HepG2 (cell line): ENCODE measurements at regions not wholly inside any gene's neighbourhood (a gene's known extent, or its start where the extent isn't known, plus 50 kb on each side); places are given as distances from the start of the nearest gene placed in this dataset.

Experiments
- ATAC-seq: fragments of 200-7000 bp; cut with Tn5 transposase; 3 replicates; pipeline ENCODE4 v1.9.1; 2020; ENCODE audit warnings: mild to moderate bottlenecking, moderate library complexity
- BruUV-seq: library from RNA; stranded (reverse); fragments of 400-500 nt; replicated peaks from 2 replicates; lab custom pipeline; 2021; lab: Mats Ljungman, UMichigan
- CTCF ChIA-PET: fragments of 300-600 bp; formaldehyde crosslinking; extraction: SDS; loops from one replicate; lab custom pipeline; 2021; ENCODE audit warnings: low total read pairs, inconsistent platforms, low intra/inter-chr PET ratio; lab: Yijun Ruan, JAX
- POLR2A ChIA-PET: fragments of 350-600 bp; sonication (Branson Sonifier 250); formaldehyde crosslinking; loops from one replicate; lab custom pipeline; 2020; ENCODE audit warnings: antibody characterized with exemption, inconsistent platforms; lab: Yijun Ruan, JAX
- DNase-seq: peaks from one replicate; pipeline ENCODE4 v3.0.0-alpha.2; 2015; ENCODE audit warnings: low spot score
- FAIRE-seq: peaks from 3 replicates; lab custom pipeline; 2011; peaks lifted over from hg19 to GRCh38; lab: Jason Lieb, UNC
- H2AFZ ChIP-seq: one replicate; pipeline ENCODE4 v1.6.1; 2011; ENCODE audit warnings: low read length, inconsistent platforms
- H3K27ac ChIP-seq: fragments of 300-600 bp; 3 replicates; pipeline ENCODE4 v1.8.0; 2011; ENCODE audit warnings: mixed run types, mild to moderate bottlenecking, mixed read lengths, low read length, inconsistent platforms; ENCODE audit not compliant: insufficient read depth; ENCODE audit errors: extremely low read length
- H3K27me3 ChIP-seq, 2 experiments: fragments of 200-600 bp in 1 of 2; 2 replicates in 1 of 2; 3 replicates in 1 of 2; pipeline versions ENCODE4 v1.6.0 to v1.8.0; 2011; ENCODE audit warnings: low read length in 2 of 2, mild to moderate bottlenecking in 2 of 2, moderate library complexity in 2 of 2, inconsistent platforms in 1 of 2; ENCODE audit not compliant: insufficient read depth in 2 of 2, control insufficient read depth in 1 of 2
- H3K36me3 ChIP-seq, 2 experiments: fragments of 200-600 bp in 1 of 2; replicated peaks in 1 of 2; 2 replicates in 1 of 2; 3 replicates in 1 of 2; pipeline versions ENCODE4 v1.5.1 to v1.8.0; 2011; ENCODE audit warnings: low read length in 2 of 2, inconsistent platforms in 1 of 2; ENCODE audit not compliant: insufficient read depth in 2 of 2, control insufficient read depth in 1 of 2
- H3K4me1 ChIP-seq: 2 replicates; pipeline ENCODE4 v1.5.1; 2012; ENCODE audit warnings: low read length, inconsistent platforms; ENCODE audit not compliant: insufficient read depth
- H3K4me2 ChIP-seq: 2 replicates; pipeline ENCODE4 v1.6.0; 2011; ENCODE audit warnings: low read depth, low read length, inconsistent platforms
- H3K4me3 ChIP-seq, 3 experiments: fragments of 200-600 bp in 1 of 3; sonication (generic), shearing (Covaris generic) in 1 of 3; replicated peaks in 1 of 3; 2 replicates each; pipeline ENCODE4 v1.5.1; 2011 to 2016; ENCODE audit warnings: low read length in 3 of 3, inconsistent platforms in 2 of 3, low read depth in 2 of 3, mild to moderate bottlenecking in 2 of 3, control low read depth in 1 of 3, mixed read lengths in 1 of 3; ENCODE audit not compliant: insufficient read depth in 1 of 3
- H3K79me2 ChIP-seq: one replicate; pipeline ENCODE4 v1.6.1; 2011; ENCODE audit warnings: low read length, inconsistent platforms; ENCODE audit not compliant: insufficient read depth
- H3K9ac ChIP-seq: 2 replicates; pipeline ENCODE4 v1.6.0; 2011; ENCODE audit warnings: mild to moderate bottlenecking, low read depth, low read length, inconsistent platforms; ENCODE audit not compliant: insufficient read depth
- H3K9me3 ChIP-seq: 2 replicates; pipeline ENCODE4 v1.5.1; 2012; ENCODE audit warnings: mild to moderate bottlenecking, low read length
- H4K20me1 ChIP-seq: 2 replicates; pipeline ENCODE4 v1.6.0; 2011; ENCODE audit warnings: inconsistent platforms, mild to moderate bottlenecking, low read length, moderate library complexity; ENCODE audit not compliant: insufficient read depth
- ADNP ChIP-seq: sonication (generic); formaldehyde crosslinking; IDR thresholded peaks from 2 replicates; pipeline ENCODE4 v1.4.0; 2020; ENCODE audit warnings: missing genetic modification reagents
- CHD2 ChIP-seq: IDR thresholded peaks from 2 replicates; pipeline ENCODE4 v1.6.1; 2011; ENCODE audit warnings: low read depth, low read length, improper control_type of control experiment
- ERF ChIP-seq: IDR thresholded peaks from 2 replicates; pipeline ENCODE4 v1.6.1; 2018; ENCODE audit warnings: missing biosample characterization, missing genetic modification reagents
- FOXK1 ChIP-seq: sonication (generic); formaldehyde crosslinking; IDR thresholded peaks from 2 replicates; pipeline ENCODE4 v1.4.0; 2020; ENCODE audit warnings: low read depth, missing genetic modification reagents, borderline replicate concordance
- KDM6A ChIP-seq: IDR thresholded peaks from 2 replicates; pipeline ENCODE4 v1.6.1; 2016; ENCODE audit warnings: low read depth
- KLF6 ChIP-seq: IDR thresholded peaks from 2 replicates; pipeline ENCODE4 v1.8.0; 2016; ENCODE audit warnings: missing biosample characterization, missing genetic modification reagents
- MED1 ChIP-seq: sonication (generic); formaldehyde crosslinking; IDR thresholded peaks from 2 replicates; pipeline ENCODE4 v1.4.0; 2020; ENCODE audit warnings: missing genetic modification reagents
- RCOR2 ChIP-seq: IDR thresholded peaks from 2 replicates; pipeline ENCODE4 v1.6.1; 2016; ENCODE audit warnings: missing biosample characterization, missing genetic modification reagents
- SYNCRIP ChIP-seq: fragments of 200-400 bp; formaldehyde crosslinking; IDR thresholded peaks from 2 replicates; pipeline ENCODE4 v1.6.1; 2018; ENCODE audit warnings: mild to moderate bottlenecking, low read depth, low read length; ENCODE audit not compliant: insufficient read depth
- TAF1 ChIP-seq: sonication (generic); formaldehyde crosslinking; IDR thresholded peaks from 2 replicates; pipeline ENCODE4 v1.4.0; 2020; ENCODE audit warnings: missing genetic modification reagents
- TOE1 ChIP-seq: sonication (generic); formaldehyde crosslinking; IDR thresholded peaks from 2 replicates; pipeline ENCODE4 v1.4.0; 2020; ENCODE audit warnings: mild to moderate bottlenecking, missing genetic modification reagents
- ZNF333 ChIP-seq: sonication (generic); formaldehyde crosslinking; IDR thresholded peaks from 2 replicates; pipeline ENCODE4 v1.4.0; 2020; ENCODE audit warnings: mild to moderate bottlenecking, missing genetic modification reagents, borderline replicate concordance
- ZNF543 ChIP-seq: sonication (generic); formaldehyde crosslinking; IDR thresholded peaks from 2 replicates; pipeline ENCODE4 v1.4.0; 2020; ENCODE audit warnings: mild to moderate bottlenecking, missing genetic modification reagents
- WGBS: methylation state at CpG from one replicate; pipeline ENCODE4 v1.1.6; 2017; ENCODE audit warnings: low lambda C conversion rate; 5-methylcytosine and 5-hydroxymethylcytosine counted together
- in situ Hi-C: cut with HindIII; loops from 2 replicates; pipeline ENCODE4 v1.10.0; 2017; ENCODE audit warnings: low pct_unique_long_range_greater_than_20kb; ENCODE audit not compliant: extremely low pct_ligation_motif_present
- intact Hi-C: fragments of 100-400 bp; cut with micrococcal nuclease; formaldehyde crosslinking; loops from one replicate; pipeline ENCODE4 v1.10.0; 2022; ENCODE audit not compliant: unreplicated experiment
- TF ChIP-seq, protein P1 (sequence below): sonication (generic); formaldehyde crosslinking; IDR thresholded peaks from 2 replicates; pipeline ENCODE4 v1.4.0; 2020; ENCODE audit warnings: mild to moderate bottlenecking, missing genetic modification reagents, borderline replicate concordance
- TF ChIP-seq, protein P2 (sequence below): sonication (generic); formaldehyde crosslinking; IDR thresholded peaks from 2 replicates; pipeline ENCODE4 v1.8.1; 2023; ENCODE audit warnings: mild to moderate bottlenecking, missing genetic modification reagents
- TF ChIP-seq, protein P3 (sequence below): sonication (generic); formaldehyde crosslinking; IDR thresholded peaks from 2 replicates; pipeline ENCODE4 v1.9.0; 2021; ENCODE audit warnings: missing genetic modification reagents, mild to moderate bottlenecking, borderline replicate concordance
- TF ChIP-seq, protein P4 (sequence below): sonication (generic); formaldehyde crosslinking; IDR thresholded peaks from 2 replicates; pipeline ENCODE4 v1.4.0; 2020; ENCODE audit warnings: missing genetic modification reagents

DNA sequence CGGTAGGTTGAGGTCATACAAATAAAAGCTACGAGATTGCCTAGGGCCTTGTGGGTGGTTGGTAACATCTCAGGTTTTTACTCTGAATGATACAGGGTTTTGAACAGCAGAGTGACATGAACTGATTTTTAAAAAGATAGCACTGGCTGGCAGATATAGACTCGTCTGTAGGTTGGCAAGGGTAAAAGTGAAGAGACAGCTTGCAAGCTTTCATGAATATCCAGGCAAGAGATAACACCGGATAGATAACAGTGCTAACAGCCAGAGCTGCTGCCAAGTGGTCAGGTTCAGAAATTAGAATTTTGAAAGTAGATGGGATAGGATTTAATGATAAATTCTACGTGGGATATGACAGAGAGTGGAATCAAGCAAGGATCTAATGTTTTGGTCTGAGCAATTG is 299.7 kb upstream of the AADAT start:
- no peak overlapping the region for H3K9ac ChIP-seq
- ATAC-seq, result no peak
- in situ Hi-C loops, result no loop called here
- H3K4me3 ChIP-seq, result no peak overlapping the region
- no peaks in the 10 kb centered on the region; a peak in 1 of 5 replicates for H3K27me3 ChIP-seq
- H3K79me2 ChIP-seq, result no peaks in the 10 kb centered on the region
- no peaks in the 10 kb centered on the region for H3K4me1 ChIP-seq
- intact Hi-C loops, result no loop called here
- H3K9me3 ChIP-seq, result no peaks in the 10 kb centered on the region; the same call in 1 of the 2 replicates
- no peaks in the 10 kb centered on the region for H4K20me1 ChIP-seq
- ChIA-PET POLR2A (no interaction called here), CTCF (no interaction called here)
- no peak overlapping the region for H3K27ac ChIP-seq
- H3K36me3 ChIP-seq, result no peaks in the 10 kb centered on the region
- BruUV-seq, result no TSS peak
- WGBS, result 22% methylated on average over 5 of the region's 5 CpGs
- no peak for FAIRE-seq
- no peak overlapping the region for H2AFZ ChIP-seq
- H3K4me2 ChIP-seq, result no peak overlapping the region
- DNase-seq, result no peak
- TF ChIP-seq ZNF333 (CRISPR knock-in tag), result no peak
- TF ChIP-seq, protein P1, sequence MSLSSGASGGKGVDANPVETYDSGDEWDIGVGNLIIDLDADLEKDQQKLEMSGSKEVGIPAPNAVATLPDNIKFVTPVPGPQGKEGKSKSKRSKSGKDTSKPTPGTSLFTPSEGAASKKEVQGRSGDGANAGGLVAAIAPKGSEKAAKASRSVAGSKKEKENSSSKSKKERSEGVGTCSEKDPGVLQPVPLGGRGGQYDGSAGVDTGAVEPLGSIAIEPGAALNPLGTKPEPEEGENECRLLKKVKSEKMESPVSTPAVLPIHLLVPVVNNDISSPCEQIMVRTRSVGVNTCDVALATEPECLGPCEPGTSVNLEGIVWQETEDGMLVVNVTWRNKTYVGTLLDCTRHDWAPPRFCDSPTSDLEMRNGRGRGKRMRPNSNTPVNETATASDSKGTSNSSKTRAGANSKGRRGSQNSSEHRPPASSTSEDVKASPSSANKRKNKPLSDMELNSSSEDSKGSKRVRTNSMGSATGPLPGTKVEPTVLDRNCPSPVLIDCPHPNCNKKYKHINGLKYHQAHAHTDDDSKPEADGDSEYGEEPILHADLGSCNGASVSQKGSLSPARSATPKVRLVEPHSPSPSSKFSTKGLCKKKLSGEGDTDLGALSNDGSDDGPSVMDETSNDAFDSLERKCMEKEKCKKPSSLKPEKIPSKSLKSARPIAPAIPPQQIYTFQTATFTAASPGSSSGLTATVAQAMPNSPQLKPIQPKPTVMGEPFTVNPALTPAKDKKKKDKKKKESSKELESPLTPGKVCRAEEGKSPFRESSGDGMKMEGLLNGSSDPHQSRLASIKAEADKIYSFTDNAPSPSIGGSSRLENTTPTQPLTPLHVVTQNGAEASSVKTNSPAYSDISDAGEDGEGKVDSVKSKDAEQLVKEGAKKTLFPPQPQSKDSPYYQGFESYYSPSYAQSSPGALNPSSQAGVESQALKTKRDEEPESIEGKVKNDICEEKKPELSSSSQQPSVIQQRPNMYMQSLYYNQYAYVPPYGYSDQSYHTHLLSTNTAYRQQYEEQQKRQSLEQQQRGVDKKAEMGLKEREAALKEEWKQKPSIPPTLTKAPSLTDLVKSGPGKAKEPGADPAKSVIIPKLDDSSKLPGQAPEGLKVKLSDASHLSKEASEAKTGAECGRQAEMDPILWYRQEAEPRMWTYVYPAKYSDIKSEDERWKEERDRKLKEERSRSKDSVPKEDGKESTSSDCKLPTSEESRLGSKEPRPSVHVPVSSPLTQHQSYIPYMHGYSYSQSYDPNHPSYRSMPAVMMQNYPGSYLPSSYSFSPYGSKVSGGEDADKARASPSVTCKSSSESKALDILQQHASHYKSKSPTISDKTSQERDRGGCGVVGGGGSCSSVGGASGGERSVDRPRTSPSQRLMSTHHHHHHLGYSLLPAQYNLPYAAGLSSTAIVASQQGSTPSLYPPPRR, result no peak
- TF ChIP-seq, protein P2, sequence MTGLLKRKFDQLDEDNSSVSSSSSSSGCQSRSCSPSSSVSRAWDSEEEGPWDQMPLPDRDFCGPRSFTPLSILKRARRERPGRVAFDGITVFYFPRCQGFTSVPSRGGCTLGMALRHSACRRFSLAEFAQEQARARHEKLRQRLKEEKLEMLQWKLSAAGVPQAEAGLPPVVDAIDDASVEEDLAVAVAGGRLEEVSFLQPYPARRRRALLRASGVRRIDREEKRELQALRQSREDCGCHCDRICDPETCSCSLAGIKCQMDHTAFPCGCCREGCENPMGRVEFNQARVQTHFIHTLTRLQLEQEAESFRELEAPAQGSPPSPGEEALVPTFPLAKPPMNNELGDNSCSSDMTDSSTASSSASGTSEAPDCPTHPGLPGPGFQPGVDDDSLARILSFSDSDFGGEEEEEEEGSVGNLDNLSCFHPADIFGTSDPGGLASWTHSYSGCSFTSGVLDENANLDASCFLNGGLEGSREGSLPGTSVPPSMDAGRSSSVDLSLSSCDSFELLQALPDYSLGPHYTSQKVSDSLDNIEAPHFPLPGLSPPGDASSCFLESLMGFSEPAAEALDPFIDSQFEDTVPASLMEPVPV (CRISPR knock-in tag), result no peak
- TF ChIP-seq CHD2, result no peak
- TF ChIP-seq RCOR2 (CRISPR knock-in tag), result no peak
- no peak for TF ChIP-seq KDM6A
- no peak for TF ChIP-seq TOE1 (CRISPR knock-in tag)
- no peak for TF ChIP-seq MED1
- no peak for TF ChIP-seq KLF6
- no peak for TF ChIP-seq ADNP (CRISPR knock-in tag)
- TF ChIP-seq FOXK1 (CRISPR knock-in tag), result no peak
- TF ChIP-seq SYNCRIP, result no peak
- TF ChIP-seq TAF1, result no peak
- TF ChIP-seq, protein P3, sequence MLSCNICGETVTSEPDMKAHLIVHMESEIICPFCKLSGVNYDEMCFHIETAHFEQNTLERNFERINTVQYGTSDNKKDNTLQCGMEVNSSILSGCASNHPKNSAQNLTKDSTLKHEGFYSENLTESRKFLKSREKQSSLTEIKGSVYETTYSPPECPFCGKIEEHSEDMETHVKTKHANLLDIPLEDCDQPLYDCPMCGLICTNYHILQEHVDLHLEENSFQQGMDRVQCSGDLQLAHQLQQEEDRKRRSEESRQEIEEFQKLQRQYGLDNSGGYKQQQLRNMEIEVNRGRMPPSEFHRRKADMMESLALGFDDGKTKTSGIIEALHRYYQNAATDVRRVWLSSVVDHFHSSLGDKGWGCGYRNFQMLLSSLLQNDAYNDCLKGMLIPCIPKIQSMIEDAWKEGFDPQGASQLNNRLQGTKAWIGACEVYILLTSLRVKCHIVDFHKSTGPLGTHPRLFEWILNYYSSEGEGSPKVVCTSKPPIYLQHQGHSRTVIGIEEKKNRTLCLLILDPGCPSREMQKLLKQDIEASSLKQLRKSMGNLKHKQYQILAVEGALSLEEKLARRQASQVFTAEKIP (CRISPR knock-in tag), result no peak
- no peak for TF ChIP-seq ERF (CRISPR knock-in tag)
- TF ChIP-seq, protein P4, sequence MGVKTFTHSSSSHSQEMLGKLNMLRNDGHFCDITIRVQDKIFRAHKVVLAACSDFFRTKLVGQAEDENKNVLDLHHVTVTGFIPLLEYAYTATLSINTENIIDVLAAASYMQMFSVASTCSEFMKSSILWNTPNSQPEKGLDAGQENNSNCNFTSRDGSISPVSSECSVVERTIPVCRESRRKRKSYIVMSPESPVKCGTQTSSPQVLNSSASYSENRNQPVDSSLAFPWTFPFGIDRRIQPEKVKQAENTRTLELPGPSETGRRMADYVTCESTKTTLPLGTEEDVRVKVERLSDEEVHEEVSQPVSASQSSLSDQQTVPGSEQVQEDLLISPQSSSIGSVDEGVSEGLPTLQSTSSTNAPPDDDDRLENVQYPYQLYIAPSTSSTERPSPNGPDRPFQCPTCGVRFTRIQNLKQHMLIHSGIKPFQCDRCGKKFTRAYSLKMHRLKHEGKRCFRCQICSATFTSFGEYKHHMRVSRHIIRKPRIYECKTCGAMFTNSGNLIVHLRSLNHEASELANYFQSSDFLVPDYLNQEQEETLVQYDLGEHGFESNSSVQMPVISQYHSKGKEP (CRISPR knock-in tag), result no peak
- no peak for TF ChIP-seq ZNF543 (CRISPR knock-in tag)
